ENCODE measurements at regions not wholly inside any gene's neighbourhood (a gene's known extent, or its start where the extent isn't known, plus 50 kb on each side); places are given as distances from the start of the nearest gene placed in this dataset.

- no peak for DNase-seq
These were observed 650.9 kb upstream of the TENM3 start for GRCh38 chr4:181592221-181592745.

DNA sequence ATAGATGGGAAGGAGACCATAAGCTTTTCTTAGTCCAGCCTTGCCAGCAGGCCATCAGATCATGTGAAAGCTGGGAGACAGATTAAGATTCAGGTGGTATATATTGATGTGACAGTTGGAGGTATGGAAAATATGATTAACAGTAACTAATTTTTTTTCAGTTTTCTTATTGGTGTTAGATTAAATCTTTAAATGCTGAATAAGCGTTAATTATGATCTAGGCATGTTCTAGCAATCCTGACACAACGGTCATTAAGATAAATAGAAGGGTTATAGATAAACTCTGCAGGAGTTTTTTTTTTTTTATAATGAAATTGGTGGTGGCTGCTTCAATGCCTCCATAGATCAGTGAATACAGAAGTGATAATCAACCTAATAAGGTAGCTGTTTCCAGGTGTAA, 649.5 kb upstream of the TENM3 start:
- no peak for DNase-seq

- DNase-seq = no peak
These were observed 649.0 kb upstream of the TENM3 start for GRCh38 chr4:181594188-181594587.

DNA sequence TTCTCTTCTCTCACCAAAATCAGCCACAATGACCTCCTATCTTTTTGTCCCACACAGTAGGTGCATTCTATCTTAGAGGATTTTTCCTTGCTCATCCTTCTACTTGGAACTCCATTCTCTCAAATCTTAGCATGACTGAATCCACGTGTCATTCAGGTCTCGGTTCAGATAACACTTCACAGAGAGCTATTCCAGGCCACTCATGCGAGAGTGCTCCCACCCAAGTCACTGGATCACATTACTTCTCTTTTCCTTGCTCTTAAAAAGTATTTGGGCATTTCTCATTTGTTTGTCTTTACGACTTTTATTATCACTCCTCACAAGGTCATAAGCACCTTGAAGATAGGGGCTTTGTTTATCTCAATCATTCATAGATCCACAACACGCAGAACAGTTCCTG, 647.5 kb upstream of the TENM3 start:
- no peak for DNase-seq

- DNase-seq = no peak
These were observed 645.4 kb upstream of the TENM3 start for GRCh38 chr4:181597766-181598165.

DNA sequence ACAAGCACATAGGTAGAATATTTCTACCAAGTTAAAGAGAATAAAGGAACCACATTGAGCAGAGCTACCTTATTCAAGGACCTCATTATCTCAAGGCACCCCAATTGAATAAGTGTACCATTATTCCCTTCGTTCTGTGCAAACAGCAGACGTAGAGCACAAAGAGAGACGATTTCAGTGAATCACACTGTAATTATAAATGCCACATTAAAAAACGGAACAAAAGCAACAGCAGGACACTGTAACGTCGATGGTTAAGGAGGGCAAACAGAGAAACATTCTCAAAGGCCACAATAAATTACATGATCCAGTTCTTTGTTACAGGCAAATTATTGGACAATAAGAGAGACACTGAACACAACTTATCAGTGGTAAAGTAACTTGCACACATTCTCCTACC, 644.1 kb upstream of the TENM3 start:
- DNase-seq = no peak

GRCh38 chr4:181601103-181601502, 642.1 kb upstream of the TENM3 start:
- DNase-seq = peak; percentile 12

GRCh38 chr4:181604546-181604945, 638.7 kb upstream of the TENM3 start:
- DNase-seq = no peak

GRCh38 chr4:181606300-181606699, 636.9 kb upstream of the TENM3 start:
- DNase-seq = no peak

DNA sequence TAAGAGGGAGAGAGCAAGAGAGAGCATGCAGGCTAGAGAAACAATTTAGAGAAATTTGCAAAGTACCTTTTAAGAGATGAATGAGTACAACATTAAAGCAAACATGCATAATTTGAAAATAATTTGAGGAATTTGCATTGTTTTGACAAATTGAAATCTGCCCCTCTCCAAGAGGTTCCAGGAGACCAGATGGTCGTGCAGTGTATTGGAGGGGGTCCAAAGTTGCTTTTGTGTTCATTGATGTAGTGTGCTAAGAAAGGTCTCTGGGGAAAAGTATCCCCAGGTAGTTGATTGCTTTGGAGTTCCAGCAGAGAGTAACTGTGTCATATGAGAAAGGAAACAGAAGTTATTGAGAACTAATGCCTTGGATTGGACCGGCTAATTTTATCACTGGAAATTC, 635.0 kb upstream of the TENM3 start:
- no peak for DNase-seq

DNA sequence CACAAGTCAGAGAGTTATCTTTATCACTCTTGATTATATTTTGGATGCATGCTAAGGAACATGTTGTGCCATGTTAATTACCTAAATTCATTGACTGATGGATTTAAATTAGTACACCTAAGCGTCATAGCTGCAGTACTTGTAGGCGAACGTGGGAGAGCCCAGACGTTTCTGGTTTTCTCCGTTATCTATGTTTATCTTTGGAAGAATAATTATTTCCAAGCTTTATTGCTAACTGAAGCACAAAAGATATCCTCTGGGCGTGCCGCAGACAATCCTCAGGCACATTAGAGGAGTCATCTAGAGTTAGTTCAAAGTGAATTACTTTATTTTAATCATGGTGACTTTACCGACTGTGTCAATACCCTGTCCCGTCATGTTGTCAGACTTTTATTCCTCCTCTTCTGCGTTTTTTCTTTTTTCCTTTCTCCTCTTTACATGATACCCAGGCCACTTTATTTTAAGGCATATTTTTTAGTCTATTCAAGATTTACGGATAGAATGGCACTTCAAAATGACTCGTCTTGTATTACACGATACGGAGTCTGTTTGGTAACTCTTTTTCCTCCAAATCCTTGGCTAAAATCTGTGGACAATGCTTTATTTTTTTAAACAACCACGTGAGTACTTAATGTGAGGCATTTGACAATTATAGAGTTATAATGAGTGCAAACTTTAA, 632.0 kb upstream of the TENM3 start:
- DNase-seq = no peak

GRCh38 chr4:181611946-181612600, 631.1 kb upstream of the TENM3 start:
- DNase-seq = no peak

DNA sequence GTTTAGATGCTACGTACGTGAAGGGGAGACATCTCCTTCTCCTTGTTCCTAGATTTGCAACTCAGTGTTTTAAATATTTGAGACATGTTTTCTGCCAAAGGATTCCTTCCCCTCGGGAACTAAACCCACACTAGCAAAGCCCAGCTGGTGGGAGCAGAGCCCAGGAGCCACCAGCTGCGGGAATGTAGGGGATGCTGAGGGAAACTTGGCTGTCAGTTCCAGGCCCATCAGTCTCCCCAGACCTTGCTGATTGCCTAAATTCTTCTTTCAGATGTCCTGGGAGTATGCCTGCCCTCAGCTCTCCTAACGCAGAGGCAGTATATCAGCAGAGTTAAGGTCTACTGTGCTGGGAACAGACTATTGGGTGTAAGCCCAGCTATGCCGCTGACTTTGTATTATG, 630.0 kb upstream of the TENM3 start:
- DNase-seq = no peak

GRCh38 chr4:181618038-181618618, 625.1 kb upstream of the TENM3 start:
- no peak for DNase-seq

- no peak for DNase-seq
These were observed 624.3 kb upstream of the TENM3 start for GRCh38 chr4:181618896-181619295.

GRCh38 chr4:181619651-181620050, 623.6 kb upstream of the TENM3 start:
- no peak for DNase-seq

DNA sequence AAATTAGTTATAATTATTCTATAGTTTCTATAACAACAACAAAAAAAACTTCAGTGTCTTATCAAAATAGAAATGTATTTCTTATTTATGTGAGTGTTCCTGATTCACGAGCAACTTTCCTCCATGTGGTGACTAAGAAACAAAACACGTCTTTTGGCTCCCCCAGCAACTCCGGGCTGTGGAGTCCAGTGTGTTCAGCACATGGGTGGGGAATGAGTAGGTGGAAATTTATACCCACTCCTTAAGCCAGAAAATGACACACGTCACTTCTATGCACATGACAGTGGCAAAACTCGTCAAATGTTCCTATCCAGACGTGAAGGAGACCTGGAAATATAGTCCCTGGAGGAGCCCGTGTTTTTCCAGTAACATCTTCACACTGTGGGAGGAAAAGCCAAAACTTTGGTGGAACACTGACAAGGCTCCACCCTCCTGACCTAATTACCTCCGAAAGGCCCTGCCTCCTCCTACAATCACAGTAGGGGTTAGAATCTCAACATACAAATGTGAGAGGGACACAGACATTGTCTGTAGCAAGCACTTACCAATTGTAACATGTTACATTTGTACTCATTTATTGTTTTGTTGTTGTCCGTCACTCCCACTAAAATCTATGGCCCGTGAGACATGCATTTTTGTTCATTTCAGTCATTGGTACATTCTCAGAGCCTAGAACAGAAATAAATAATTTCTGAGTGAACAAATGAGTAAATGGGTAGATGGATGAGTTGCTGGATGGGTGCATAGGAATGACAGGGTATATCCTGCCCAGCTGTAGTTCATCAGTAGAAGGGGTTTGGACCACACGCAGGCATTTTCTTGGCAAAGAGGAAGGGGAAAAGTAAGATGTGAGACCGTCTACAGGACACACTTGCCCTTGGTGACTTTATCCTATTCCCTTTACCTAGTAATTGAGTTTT, 605.8 kb upstream of the TENM3 start:
- no peak for DNase-seq

DNA sequence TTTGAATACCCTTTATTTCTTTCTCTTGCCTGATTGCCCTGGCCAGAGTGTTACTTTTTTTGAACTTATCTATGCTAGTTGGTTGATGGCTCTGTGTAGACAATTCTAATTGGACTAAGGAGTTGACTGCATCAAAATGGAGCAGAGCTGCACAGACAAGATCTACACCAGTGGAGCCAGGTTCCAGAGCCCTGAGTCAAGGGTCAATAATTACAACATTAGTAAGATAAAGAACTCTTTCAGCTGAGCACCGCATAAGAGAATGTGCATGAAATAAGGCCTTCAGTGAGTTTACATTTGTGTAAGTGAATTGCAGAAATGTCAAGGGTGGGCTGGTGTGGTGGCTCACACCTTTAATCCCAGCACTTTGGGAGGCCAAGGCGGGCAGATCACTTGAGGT, 599.7 kb upstream of the TENM3 start:
- DNase-seq = peak; percentile 20

- peak; percentile 80 for DNase-seq
These were observed 597.7 kb upstream of the TENM3 start for GRCh38 chr4:181645489-181645888.

- DNase-seq = peak; percentile 63
These were observed 596.3 kb upstream of the TENM3 start for GRCh38 chr4:181646864-181647263.

DNA sequence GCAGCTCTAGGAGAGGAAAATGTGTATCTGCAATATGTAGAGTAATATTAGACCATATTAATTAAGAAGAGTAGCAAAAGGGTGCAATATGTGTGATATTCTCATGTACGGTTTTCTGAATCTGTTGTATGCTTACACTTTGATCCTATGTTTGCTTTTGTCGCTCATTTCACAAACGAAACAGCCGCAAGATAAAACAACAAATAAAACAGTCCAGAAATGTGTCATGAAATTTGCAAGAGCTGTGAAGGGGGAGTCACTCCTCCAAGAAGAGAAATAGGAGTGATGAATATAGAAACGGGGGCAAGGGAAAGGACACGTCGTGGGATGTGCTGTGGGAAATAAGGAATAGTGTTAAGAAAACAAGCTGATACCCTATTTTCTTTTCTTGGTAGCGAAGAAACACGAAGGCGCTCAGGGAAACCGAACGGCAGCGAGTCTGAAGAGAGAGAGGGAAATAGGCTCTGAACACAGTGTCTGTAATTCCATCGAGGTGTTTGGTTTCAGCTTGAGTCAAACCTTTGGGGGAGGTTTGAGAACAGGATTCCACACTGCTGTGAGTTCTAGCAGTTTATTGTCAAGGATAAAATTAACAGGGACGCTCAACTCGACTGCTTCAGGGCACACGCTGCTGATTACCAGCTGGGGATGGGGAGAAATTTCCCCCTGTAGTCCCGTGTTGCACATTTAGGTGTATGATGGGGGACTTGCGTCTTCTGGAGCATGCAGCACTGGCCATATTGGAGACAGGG, 595.6 kb upstream of the TENM3 start:
- no peak for DNase-seq

Measured in NCI-H226 (cell line).